B cell (primary cell): ENCODE measurements at regions not wholly inside any gene's neighbourhood (a gene's known extent, or its start where the extent isn't known, plus 50 kb on each side); places are given as distances from the start of the nearest gene placed in this dataset.

Experiments
- ATAC-seq: fragments of 200-7000 bp; cut with Tn5 transposase; one replicate; pipeline ENCODE4 v1.10.0; 2021; ENCODE audit warnings: low read depth, mild to moderate bottlenecking, moderate number of reproducible peaks, moderate library complexity
- CTCF ChIA-PET: fragments of 350-600 bp; sonication (Branson Sonifier 250); formaldehyde crosslinking; loops from one replicate; lab custom pipeline; 2021; ENCODE audit warnings: antibody characterized with exemption, inconsistent platforms; lab: Charles Lee
- POLR2A ChIA-PET: fragments of 350-600 bp; sonication (Branson Sonifier 250); formaldehyde crosslinking; loops from one replicate; lab custom pipeline; 2021; ENCODE audit warnings: antibody characterized with exemption; lab: Charles Lee
- DNase-seq: peaks from one replicate; pipeline ENCODE4 v3.0.0; 2013
- H2AFZ ChIP-seq: 2 replicates; pipeline ENCODE4 v1.6.1; 2012; ENCODE audit warnings: mild to moderate bottlenecking, low read depth, low read length; ENCODE audit not compliant: insufficient read depth, poor library complexity, severe bottlenecking
- H3K27ac ChIP-seq, 2 donors: 1 replicate in 1 of 2; 2 replicates in 1 of 2; pipeline ENCODE4 v1.5.1; 2012 to 2013; ENCODE audit warnings: low read length in 2 of 2, mild to moderate bottlenecking in 2 of 2, moderate library complexity in 1 of 2
- H3K27me3 ChIP-seq, 4 experiments: fragments of 200-600 bp in 1 of 4; sonication (generic) in 1 of 4; replicated peaks in 1 of 4; 1 replicate in 2 of 4; 2 replicates in 2 of 4; pipeline versions ENCODE4 v1.6.1 to v1.7.0; 2013 to 2016; ENCODE audit warnings: low read length in 3 of 4, mild to moderate bottlenecking in 2 of 4, mixed read lengths in 1 of 4, moderate library complexity in 1 of 4; ENCODE audit not compliant: insufficient read depth in 4 of 4, control insufficient read depth in 3 of 4; ENCODE audit errors: control extremely low read depth in 1 of 4
- H3K36me3 ChIP-seq, 2 experiments: replicated peaks in 1 of 2; 1 replicate in 1 of 2; 2 replicates in 1 of 2; pipeline versions ENCODE4 v1.6.1 to v1.7.1; 2013; ENCODE audit warnings: low read length in 1 of 2; ENCODE audit not compliant: insufficient read depth in 2 of 2, control insufficient read depth in 1 of 2; ENCODE audit errors: control extremely low read depth in 1 of 2, extremely low read depth in 1 of 2
- H3K4me1 ChIP-seq, 2 donors: fragments of 200-600 bp in 1 of 2; sonication (generic) in 1 of 2; 1 replicate in 1 of 2; 2 replicates in 1 of 2; pipeline versions ENCODE4 v1.5.1 to v1.6.1; 2013 to 2017; ENCODE audit warnings: low read length in 2 of 2; ENCODE audit not compliant: control insufficient read depth in 2 of 2, insufficient read depth in 2 of 2
- H3K4me2 ChIP-seq: replicated peaks from 2 replicates; pipeline ENCODE3; 2012; ENCODE audit warnings: mild to moderate bottlenecking, low read depth, low read length; ENCODE audit not compliant: poor library complexity, severe bottlenecking
- H3K4me3 ChIP-seq, 5 experiments: fragments of 200-600 bp in 1 of 5; sonication (generic) in 1 of 5; 1 replicate in 3 of 5; 2 replicates in 2 of 5; pipeline versions ENCODE4 v1.5.1 to v1.7.0; 2011 to 2016; ENCODE audit warnings: low read length in 4 of 5, mild to moderate bottlenecking in 4 of 5, low read depth in 2 of 5, control low read depth in 1 of 5, moderate library complexity in 1 of 5; ENCODE audit not compliant: insufficient read depth in 1 of 5; ENCODE audit errors: control extremely low read depth in 1 of 5, extremely low read depth in 1 of 5
- H3K79me2 ChIP-seq: fragments of 200-600 bp; sonication (generic); one replicate; pipeline ENCODE4 v1.6.0; 2016; ENCODE audit warnings: low read length; ENCODE audit not compliant: control insufficient read depth, insufficient read depth
- H3K9ac ChIP-seq: fragments of 200-600 bp; sonication (generic); 2 replicates; pipeline ENCODE4 v1.6.1; 2017; ENCODE audit warnings: mild to moderate bottlenecking, low read length, moderate library complexity
- H3K9me3 ChIP-seq, 3 donors: one replicate each; pipeline versions ENCODE4 v1.6.1 to v1.7.1; 2013; ENCODE audit warnings: low read length in 2 of 3; ENCODE audit not compliant: control insufficient read depth in 2 of 3, insufficient read depth in 1 of 3; ENCODE audit errors: control extremely low read depth in 1 of 3
- H4K20me1 ChIP-seq: 2 replicates; pipeline ENCODE4 v1.6.0; 2012; ENCODE audit warnings: mild to moderate bottlenecking, low read length; ENCODE audit not compliant: insufficient read depth, control insufficient read depth, poor library complexity, severe bottlenecking
- H3K27ac Mint-ChIP-seq: one replicate; pipeline ENCODE4 v1.8.0; 2021; ENCODE audit warnings: mixed read lengths
- H3K27me3 Mint-ChIP-seq: one replicate; pipeline ENCODE4 v1.8.0; 2021; ENCODE audit warnings: mixed read lengths
- H3K4me1 Mint-ChIP-seq: one replicate; pipeline ENCODE4 v1.8.0; 2021; ENCODE audit warnings: mixed read lengths
- H3K4me3 Mint-ChIP-seq: one replicate; pipeline ENCODE4 v1.8.0; 2021; ENCODE audit warnings: mixed read lengths
- H3K9me3 Mint-ChIP-seq: one replicate; pipeline ENCODE4 v1.8.0; 2022; ENCODE audit warnings: mixed read lengths; ENCODE audit not compliant: insufficient read depth
- CTCF ChIP-seq: fragments of 200-600 bp; IDR thresholded peaks from one replicate; pipeline ENCODE4 v1.8.0; 2022; ENCODE audit warnings: antibody characterized with exemption, mild to moderate bottlenecking
- EZH2 ChIP-seq: IDR thresholded peaks from 2 replicates; pipeline ENCODE4 v1.6.1; 2012; ENCODE audit warnings: borderline replicate concordance, low read depth, mild to moderate bottlenecking, moderate library complexity, low read length; ENCODE audit not compliant: insufficient read depth, poor library complexity, severe bottlenecking
- WGBS: methylation state at CpG from one replicate; pipeline ENCODE4 v1.1.5; 2013; ENCODE audit warnings: missing lambda C conversion rate; ENCODE audit not compliant: insufficient coverage; 5-methylcytosine and 5-hydroxymethylcytosine counted together
- intact Hi-C: fragments of 100-400 bp; cut with micrococcal nuclease; formaldehyde crosslinking; loops from one replicate; pipeline ENCODE4 v1.10.0; 2022

GRCh38 chr7:121739465-121739864 is 133.5 kb upstream of the PTPRZ1 start:
- H3K4me1 ChIP-seq, result no peaks in the 10 kb centered on the region
- no peak for DNase-seq
- no peak overlapping the region for H3K4me2 ChIP-seq
- no peaks in the 10 kb centered on the region for H3K9me3 ChIP-seq
- no peak overlapping the region for H3K9ac ChIP-seq
- WGBS, result 44% methylated on average over 1 of the region's 3 CpGs
- no peaks in the 10 kb centered on the region for H3K36me3 ChIP-seq
- no peak for ATAC-seq
- ChIA-PET POLR2A (no interaction called here), CTCF (no interaction called here)
- TF ChIP-seq EZH2 (no peak), CTCF (no peak)
- H3K27ac ChIP-seq, result no peak overlapping the region
- H3K4me1 Mint-ChIP-seq, result no peaks in the 10 kb centered on the region
- no peaks in the 10 kb centered on the region for H3K79me2 ChIP-seq
- H3K4me3 ChIP-seq, result no peak overlapping the region
- H3K9me3 Mint-ChIP-seq, result no peaks in the 10 kb centered on the region
- H3K27me3 ChIP-seq, result no peaks in the 10 kb centered on the region
- intact Hi-C loops, result no loop called here
- no peak overlapping the region for H2AFZ ChIP-seq
- no peak overlapping the region for H3K4me3 Mint-ChIP-seq
- H4K20me1 ChIP-seq, result no peaks in the 10 kb centered on the region
- no peaks in the 10 kb centered on the region for H3K27me3 Mint-ChIP-seq
- H3K27ac Mint-ChIP-seq, result no peak overlapping the region

GRCh38 chr7:121730869-121731268 is 142.1 kb upstream of the PTPRZ1 start:
- CTCF ChIA-PET, result no interaction called here

More at GRCh38 chr7:121730869-121731268, 142.1 kb upstream of the PTPRZ1 start:
- POLR2A ChIA-PET, result no interaction called here
- Histone ChIP-seq H3K27ac (no peak overlapping the region), H2AFZ (no peak overlapping the region), H4K20me1 (no peaks in the 10 kb centered on the region), H3K9ac (no peak overlapping the region), H3K4me1 (no peaks in the 10 kb centered on the region), H3K4me3 (no peak overlapping the region), H3K4me2 (no peak overlapping the region), H3K36me3 (no peaks in the 10 kb centered on the region), H3K9me3 (peaks cover 0 to 8% (median 4%) of the 10 kb centered on the region in 3 donors), H3K27me3 (no peaks in the 10 kb centered on the region), H3K79me2 (no peaks in the 10 kb centered on the region)
- TF ChIP-seq CTCF (no peak), EZH2 (no peak)
- no peak for ATAC-seq
- H3K9me3 Mint-ChIP-seq, result peaks cover 8% of the 10 kb centered on the region
- no peak overlapping the region for H3K4me3 Mint-ChIP-seq
- intact Hi-C loops, result no loop called here
- no peaks in the 10 kb centered on the region for H3K27me3 Mint-ChIP-seq
- DNase-seq, result no peak
- no peak overlapping the region for H3K27ac Mint-ChIP-seq
- no peaks in the 10 kb centered on the region for H3K4me1 Mint-ChIP-seq
